ENCODE measurements at regions not wholly inside any gene's neighbourhood (a gene's known extent, or its start where the extent isn't known, plus 50 kb on each side); places are given as distances from the start of the nearest gene placed in this dataset.

GRCh38 chr2:215662715-215663114 is 226.8 kb upstream of the FN1 start:
- Histone ChIP-seq H3K36me3 (no peaks in the 10 kb centered on the region), H3K4me1 (ENCODE audit: low read depth) (peaks cover 7% of the 10 kb centered on the region), H3K27ac (no peak overlapping the region), H3K9me3 (ENCODE audit: low read depth) (no peaks in the 10 kb centered on the region), H3K27me3 (no peaks in the 10 kb centered on the region), H3K4me3 (no peak overlapping the region)
- DNase-seq (ENCODE audit: low read depth in 1 of 2, low spot score in 1 of 2): no peak
- TF ChIP-seq, protein P1, sequence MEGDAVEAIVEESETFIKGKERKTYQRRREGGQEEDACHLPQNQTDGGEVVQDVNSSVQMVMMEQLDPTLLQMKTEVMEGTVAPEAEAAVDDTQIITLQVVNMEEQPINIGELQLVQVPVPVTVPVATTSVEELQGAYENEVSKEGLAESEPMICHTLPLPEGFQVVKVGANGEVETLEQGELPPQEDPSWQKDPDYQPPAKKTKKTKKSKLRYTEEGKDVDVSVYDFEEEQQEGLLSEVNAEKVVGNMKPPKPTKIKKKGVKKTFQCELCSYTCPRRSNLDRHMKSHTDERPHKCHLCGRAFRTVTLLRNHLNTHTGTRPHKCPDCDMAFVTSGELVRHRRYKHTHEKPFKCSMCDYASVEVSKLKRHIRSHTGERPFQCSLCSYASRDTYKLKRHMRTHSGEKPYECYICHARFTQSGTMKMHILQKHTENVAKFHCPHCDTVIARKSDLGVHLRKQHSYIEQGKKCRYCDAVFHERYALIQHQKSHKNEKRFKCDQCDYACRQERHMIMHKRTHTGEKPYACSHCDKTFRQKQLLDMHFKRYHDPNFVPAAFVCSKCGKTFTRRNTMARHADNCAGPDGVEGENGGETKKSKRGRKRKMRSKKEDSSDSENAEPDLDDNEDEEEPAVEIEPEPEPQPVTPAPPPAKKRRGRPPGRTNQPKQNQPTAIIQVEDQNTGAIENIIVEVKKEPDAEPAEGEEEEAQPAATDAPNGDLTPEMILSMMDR (IDR thresholded peaks at IDR 0.05; ENCODE audit: low read depth, low read length): no peak

GRCh38 chr2:215660687-215661086 is 224.8 kb upstream of the FN1 start:
- Histone ChIP-seq H3K4me1 (ENCODE audit: low read depth) (no peaks in the 10 kb centered on the region), H3K27ac (no peak overlapping the region)
- no peak for DNase-seq (ENCODE audit: low read depth in 1 of 2, low spot score in 1 of 2)

DNA sequence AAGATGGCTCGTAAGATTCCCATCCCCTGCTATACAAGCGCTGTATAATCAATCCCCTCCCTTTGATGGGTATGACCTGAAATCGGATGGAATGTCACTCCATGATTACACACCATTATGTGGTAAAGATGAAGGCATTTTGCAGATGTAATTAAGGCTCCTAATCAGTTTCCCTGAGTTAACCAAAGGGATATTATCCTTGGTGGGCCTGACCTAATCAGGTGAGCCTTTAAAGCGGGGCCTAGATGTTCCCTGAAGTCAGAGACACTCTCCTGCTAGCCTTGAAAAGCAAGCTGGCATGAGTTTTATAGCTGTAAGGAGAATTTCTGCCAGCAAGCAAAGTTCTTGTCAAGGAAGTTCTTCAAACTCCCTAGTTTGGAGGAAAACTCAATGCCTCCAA is 223.8 kb upstream of the FN1 start:
- no peak for DNase-seq (ENCODE audit: low read depth in 1 of 2, low spot score in 1 of 2)
- TF ChIP-seq, protein P1 (IDR thresholded peaks at IDR 0.05; ENCODE audit: low read depth, low read length): no peak
- H3K9me3 ChIP-seq (ENCODE audit: low read depth): no peaks in the 10 kb centered on the region
- no peaks in the 10 kb centered on the region for H3K36me3 ChIP-seq
- no peak overlapping the region for H3K4me3 ChIP-seq
- no peaks in the 10 kb centered on the region for H3K4me1 ChIP-seq (ENCODE audit: low read depth)
- H3K27ac ChIP-seq: no peak overlapping the region
- H3K27me3 ChIP-seq: no peaks in the 10 kb centered on the region

More at GRCh38 chr2:215660687-215661086, 224.8 kb upstream of the FN1 start:
- Histone ChIP-seq H3K27me3 (no peaks in the 10 kb centered on the region), H3K9me3 (ENCODE audit: low read depth) (no peaks in the 10 kb centered on the region), H3K36me3 (no peaks in the 10 kb centered on the region), H3K4me3 (no peak overlapping the region)
- TF ChIP-seq, protein P1 (IDR thresholded peaks at IDR 0.05; ENCODE audit: low read depth, low read length): no peak

DNA sequence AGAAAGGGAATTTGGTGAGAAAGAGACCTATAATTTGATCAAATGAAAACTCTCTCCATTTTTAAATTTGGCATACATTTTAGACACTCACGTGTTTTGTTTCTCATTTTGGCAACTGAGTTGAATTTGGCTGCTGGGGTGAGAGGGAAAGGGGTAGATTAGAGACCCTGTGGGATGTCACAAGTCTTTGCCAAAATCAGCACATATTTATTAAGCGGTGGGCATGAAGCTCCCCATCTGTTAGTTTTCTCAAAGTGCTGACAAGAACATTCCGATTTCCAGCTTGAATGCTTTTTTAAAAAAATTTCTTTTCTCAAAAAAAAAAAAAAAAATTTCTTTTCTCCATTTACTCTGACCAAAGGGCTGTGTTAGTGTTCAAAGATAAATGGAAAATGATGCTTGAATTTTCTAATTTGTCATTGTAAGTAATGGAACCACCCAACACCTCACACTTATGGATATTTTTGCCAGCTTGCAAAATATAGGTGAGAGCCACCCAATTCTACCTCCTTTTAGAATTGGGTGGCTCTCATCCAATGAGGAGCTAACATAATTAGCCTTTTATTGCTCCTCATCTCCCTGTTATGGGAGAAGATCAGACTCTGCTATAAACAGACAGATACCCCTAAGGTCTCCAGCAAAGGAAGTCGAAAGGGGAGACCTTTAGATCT is 222.9 kb upstream of the FN1 start:
- Histone ChIP-seq H3K27ac (no peak overlapping the region), H3K9me3 (ENCODE audit: low read depth) (no peaks in the 10 kb centered on the region), H3K36me3 (no peaks in the 10 kb centered on the region), H3K4me1 (ENCODE audit: low read depth) (no peaks in the 10 kb centered on the region), H3K4me3 (no peak overlapping the region), H3K27me3 (no peaks in the 10 kb centered on the region)
- TF ChIP-seq, protein P1 (IDR thresholded peaks at IDR 0.05; ENCODE audit: low read depth, low read length): no peak
- DNase-seq (ENCODE audit: low read depth in 1 of 2, low spot score in 1 of 2): peak in 1 of 2 donors; percentile 86

DNA sequence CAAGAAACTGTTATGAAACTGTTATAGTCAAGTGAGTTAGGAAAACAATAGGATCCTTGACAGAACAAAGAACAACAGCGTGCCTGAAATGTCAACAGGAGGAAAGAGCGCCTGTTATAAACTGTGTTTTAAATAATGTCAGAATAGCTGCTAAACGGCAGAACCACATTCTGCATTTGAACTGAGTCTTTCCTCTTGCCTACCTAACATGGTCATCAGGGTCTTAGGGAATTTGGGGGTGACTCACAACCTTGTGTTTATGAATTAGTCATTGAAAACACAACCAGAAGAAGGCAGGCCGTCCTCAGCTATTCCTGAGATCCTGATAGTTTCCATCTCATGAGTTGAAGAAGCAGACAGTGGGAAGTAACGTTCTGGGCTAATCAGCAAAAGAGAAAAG is 222.0 kb upstream of the FN1 start:
- Histone ChIP-seq H3K9me3 (ENCODE audit: low read depth) (no peaks in the 10 kb centered on the region), H3K27me3 (no peaks in the 10 kb centered on the region), H3K4me3 (no peak overlapping the region), H3K27ac (no peak overlapping the region), H3K36me3 (no peaks in the 10 kb centered on the region), H3K4me1 (ENCODE audit: low read depth) (no peaks in the 10 kb centered on the region)
- TF ChIP-seq, protein P1 (IDR thresholded peaks at IDR 0.05; ENCODE audit: low read depth, low read length): no peak
- DNase-seq (ENCODE audit: low read depth in 1 of 2, low spot score in 1 of 2): peak in 1 of 2 donors; percentile 89
